CD14-positive monocyte (primary cell): ENCODE measurements at regions not wholly inside any gene's neighbourhood (a gene's known extent, or its start where the extent isn't known, plus 50 kb on each side); places are given as distances from the start of the nearest gene placed in this dataset.

Source experiments
- DNase-seq, 3 donors: peaks; one replicate each; pipeline ENCODE4 v3.0.0-alpha.2; 2011 to 2022
- H2AFZ ChIP-seq: 2 replicates; pipeline ENCODE4 v1.6.0; 2012; ENCODE audit warnings: mild to moderate bottlenecking, low read depth, low read length, inconsistent platforms; ENCODE audit not compliant: insufficient read depth, poor library complexity, severe bottlenecking
- H3K27ac ChIP-seq, 2 donors: 1 replicate in 1 of 2; 2 replicates in 1 of 2; pipeline ENCODE4 v1.5.1; 2012 to 2013; ENCODE audit warnings: low read length in 2 of 2, control low read depth in 1 of 2, inconsistent platforms in 1 of 2, low read depth in 1 of 2, mild to moderate bottlenecking in 1 of 2
- H3K27me3 ChIP-seq, 2 donors: one replicate each; pipeline versions ENCODE4 v1.6.0 to v1.6.1; 2011 to 2013; ENCODE audit warnings: low read length in 2 of 2; ENCODE audit not compliant: control insufficient read depth in 2 of 2, insufficient read depth in 2 of 2
- H3K36me3 ChIP-seq, 2 donors: replicated peaks in 1 of 2; 1 replicate in 1 of 2; 2 replicates in 1 of 2; pipeline versions ENCODE4 v1.5.1 to v1.6.1; 2012 to 2013; ENCODE audit warnings: low read length in 2 of 2, control low read depth in 1 of 2, inconsistent platforms in 1 of 2, mild to moderate bottlenecking in 1 of 2; ENCODE audit not compliant: insufficient read depth in 2 of 2, control insufficient read depth in 1 of 2
- H3K4me1 ChIP-seq, 2 donors: 1 replicate in 1 of 2; 2 replicates in 1 of 2; pipeline versions ENCODE4 v1.5.1 to v1.6.1; 2012 to 2013; ENCODE audit warnings: low read length in 2 of 2, control low read depth in 1 of 2, inconsistent platforms in 1 of 2, mild to moderate bottlenecking in 1 of 2, moderate library complexity in 1 of 2; ENCODE audit not compliant: insufficient read depth in 2 of 2, control insufficient read depth in 1 of 2
- H3K4me2 ChIP-seq: replicated peaks from 2 replicates; pipeline ENCODE3; 2012; ENCODE audit warnings: low read length, moderate library complexity, mild to moderate bottlenecking; ENCODE audit not compliant: poor library complexity, severe bottlenecking; ENCODE audit errors: extremely low read depth
- H3K4me3 ChIP-seq, 3 experiments: fragments of 200-600 bp in 1 of 3; sonication (generic) in 1 of 3; replicated peaks in 1 of 3; 1 replicate in 2 of 3; 2 replicates in 1 of 3; pipeline ENCODE4 v1.5.1; 2011 to 2013; ENCODE audit warnings: low read length in 3 of 3, mild to moderate bottlenecking in 3 of 3, control low read depth in 2 of 3, low read depth in 2 of 3, inconsistent platforms in 1 of 3, moderate library complexity in 1 of 3
- H3K79me2 ChIP-seq: 2 replicates; pipeline ENCODE4 v1.6.0; 2012; ENCODE audit warnings: mild to moderate bottlenecking, control low read depth, inconsistent platforms, low read length, moderate library complexity; ENCODE audit not compliant: insufficient read depth
- H3K9ac ChIP-seq: 2 replicates; pipeline ENCODE4 v1.6.0; 2017; ENCODE audit warnings: low read length, mild to moderate bottlenecking; ENCODE audit not compliant: insufficient read depth, poor library complexity, severe bottlenecking
- H3K9me3 ChIP-seq, 2 donors: replicated peaks in 1 of 2; 1 replicate in 1 of 2; 2 replicates in 1 of 2; pipeline versions ENCODE4 v1.5.1 to v1.6.1; 2012 to 2013; ENCODE audit warnings: low read length in 2 of 2, control low read depth in 1 of 2; ENCODE audit not compliant: control insufficient read depth in 1 of 2, insufficient read depth in 1 of 2
- H4K20me1 ChIP-seq: 2 replicates; pipeline ENCODE4 v1.6.0; 2012; ENCODE audit warnings: mild to moderate bottlenecking, low read length, control low read depth, moderate library complexity; ENCODE audit not compliant: insufficient read depth
- H3K27ac Mint-ChIP-seq, 7 donors: one replicate each; pipeline ENCODE4 v1.8.0; 2020; ENCODE audit warnings: mild to moderate bottlenecking in 7 of 7, mixed read lengths in 7 of 7, moderate library complexity in 6 of 7, inconsistent platforms in 2 of 7
- H3K27me3 Mint-ChIP-seq, 3 donors: one replicate each; pipeline ENCODE4 v1.8.0; 2021 to 2022; ENCODE audit warnings: low read depth in 3 of 3, mild to moderate bottlenecking in 3 of 3, mixed read lengths in 3 of 3, moderate library complexity in 3 of 3, inconsistent platforms in 1 of 3
- H3K36me3 Mint-ChIP-seq, 2 donors: one replicate each; pipeline ENCODE4 v1.8.0; 2020; ENCODE audit warnings: mixed read lengths in 2 of 2, inconsistent platforms in 1 of 2, mild to moderate bottlenecking in 1 of 2
- H3K4me1 Mint-ChIP-seq: one replicate; pipeline ENCODE4 v1.8.0; 2020; ENCODE audit warnings: mild to moderate bottlenecking, mixed read lengths
- H3K4me3 Mint-ChIP-seq, 2 donors: one replicate each; pipeline ENCODE4 v1.8.0; 2020; ENCODE audit warnings: mild to moderate bottlenecking in 2 of 2, mixed read lengths in 2 of 2, moderate library complexity in 1 of 2
- H3K9me3 Mint-ChIP-seq, 7 donors: one replicate each; pipeline ENCODE4 v1.8.0; 2020 to 2022; ENCODE audit warnings: mixed read lengths in 7 of 7, mild to moderate bottlenecking in 6 of 7, moderate library complexity in 6 of 7, inconsistent platforms in 2 of 7
- CTCF ChIP-seq: fragments of 200-600 bp; IDR thresholded peaks from one replicate; pipeline ENCODE4 v1.8.0; 2022; ENCODE audit warnings: antibody characterized with exemption, mild to moderate bottlenecking
- WGBS: methylation state at CpG from one replicate; pipeline ENCODE4 v1.1.5; 2013; ENCODE audit warnings: missing lambda C conversion rate; ENCODE audit not compliant: insufficient coverage; 5-methylcytosine and 5-hydroxymethylcytosine counted together
- intact Hi-C, 2 donors: fragments of 100-400 bp; cut with micrococcal nuclease; formaldehyde crosslinking; loops; one replicate each; pipeline versions ENCODE4 v1.15.0 to v1.15.1; 2023

DNA sequence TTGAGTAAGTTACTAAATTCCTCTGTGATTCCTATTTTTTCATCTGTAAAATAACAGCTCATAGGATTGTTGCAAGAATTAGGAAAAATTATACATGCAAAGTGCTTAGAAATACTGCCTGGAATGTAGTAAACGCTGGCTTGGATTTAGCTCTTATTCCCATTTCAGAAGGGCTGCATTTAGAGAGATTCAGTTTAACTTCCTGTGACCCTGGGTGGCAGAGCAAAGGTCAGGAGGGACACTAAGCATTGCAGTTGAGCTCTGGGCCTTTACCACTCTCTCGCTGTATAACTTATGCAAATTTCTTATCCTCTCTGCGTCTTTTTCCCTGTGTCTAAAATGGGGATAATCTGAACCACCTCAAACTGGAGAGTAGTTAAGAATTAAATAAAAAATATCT is 241.0 kb upstream of the POU3F1 start:
- Mint-ChIP-seq H3K27me3 (peaks cover 27 to 39% (median 37%) of the 10 kb centered on the region in 3 donors), H3K27ac (no peak overlapping the region), H3K4me1 (peaks cover 4% of the 10 kb centered on the region), H3K36me3 (no peaks in the 10 kb centered on the region), H3K4me3 (no peak overlapping the region), H3K9me3 (peaks cover 0 to 3% (median 2%) of the 10 kb centered on the region in 7 donors)
- Histone ChIP-seq H3K9me3 (peaks cover 0 to 5% of the 10 kb centered on the region in 2 donors), H4K20me1 (no peaks in the 10 kb centered on the region), H3K27me3 (peaks cover 15 to 27% of the 10 kb centered on the region in 2 donors), H3K4me2 (no peak overlapping the region), H2AFZ (no peak overlapping the region), H3K4me1 (no peaks in the 10 kb centered on the region), H3K36me3 (no peaks in the 10 kb centered on the region), H3K79me2 (no peaks in the 10 kb centered on the region), H3K27ac (no peak overlapping the region), H3K9ac (no peak overlapping the region), H3K4me3 (no peak overlapping the region)
- no peak for TF ChIP-seq CTCF
- intact Hi-C loops: no loop called here
- no peak for DNase-seq
- 50% methylated on average over 1 of the region's 3 CpGs for WGBS

- H4K20me1 ChIP-seq: no peaks in the 10 kb centered on the region
Measured at GRCh38 chr1:38287036-38287435, 240.4 kb upstream of the POU3F1 start.

More at GRCh38 chr1:38287036-38287435, 240.4 kb upstream of the POU3F1 start:
- Mint-ChIP-seq H3K4me3 (no peak overlapping the region), H3K27me3 (peaks cover 22 to 35% (median 31%) of the 10 kb centered on the region in 3 donors), H3K27ac (no peak overlapping the region), H3K36me3 (no peaks in the 10 kb centered on the region), H3K9me3 (peaks cover 0 to 3% (median 0%) of the 10 kb centered on the region in 7 donors), H3K4me1 (peaks cover 3% of the 10 kb centered on the region)
- no peaks in the 10 kb centered on the region for H3K79me2 ChIP-seq
- WGBS: no CpG with 5 or more reads among the region's 2 CpGs
- no peak for DNase-seq
- no peak overlapping the region for H3K4me3 ChIP-seq
- H3K9me3 ChIP-seq: peaks cover 0 to 1% of the 10 kb centered on the region in 2 donors
- no peaks in the 10 kb centered on the region for H3K4me1 ChIP-seq
- H3K36me3 ChIP-seq: no peaks in the 10 kb centered on the region
- peaks cover 14 to 23% of the 10 kb centered on the region in 2 donors for H3K27me3 ChIP-seq
- H3K27ac ChIP-seq: no peak overlapping the region
- H2AFZ ChIP-seq: no peak overlapping the region
- H3K9ac ChIP-seq: no peak overlapping the region
- TF ChIP-seq CTCF: no peak
- intact Hi-C loops: no loop called here
- no peak overlapping the region for H3K4me2 ChIP-seq
